ENCODE measurements at regions not wholly inside any gene's neighbourhood (a gene's known extent, or its start where the extent isn't known, plus 50 kb on each side); places are given as distances from the start of the nearest gene placed in this dataset.
"Not testable (repeated sequence)": the region's sequence is repeated elsewhere in the genome, so short reads cannot be mapped to it uniquely, and the experiment has no call there.

DNA sequence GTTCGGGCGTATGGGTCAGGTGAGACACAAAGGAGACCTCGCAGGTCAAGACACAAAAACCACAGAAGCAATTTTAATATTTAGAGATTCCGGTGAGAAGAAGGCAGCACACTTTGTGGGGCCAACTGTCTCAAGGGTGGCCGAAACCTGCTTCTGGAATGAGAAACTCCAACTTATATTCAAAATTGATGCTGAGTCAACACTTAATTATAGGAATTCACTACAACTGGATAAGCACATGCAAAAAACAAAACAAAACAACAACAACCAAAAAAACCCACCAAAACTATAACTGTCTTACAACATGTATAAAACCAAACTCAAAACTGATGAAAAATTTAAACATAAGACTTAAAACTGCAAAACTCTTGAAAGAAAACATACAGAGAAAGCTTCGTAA is 593.3 kb downstream of the POM121L12 start (continued):
- no peak for TF ChIP-seq ZBTB11 (CRISPR knock-in tag; IDR thresholded peaks at IDR 0.05)
- no peak for TF ChIP-seq HCFC1 (IDR thresholded peaks at IDR 0.05; ENCODE audit: low read length)
- TF ChIP-seq, protein P1, sequence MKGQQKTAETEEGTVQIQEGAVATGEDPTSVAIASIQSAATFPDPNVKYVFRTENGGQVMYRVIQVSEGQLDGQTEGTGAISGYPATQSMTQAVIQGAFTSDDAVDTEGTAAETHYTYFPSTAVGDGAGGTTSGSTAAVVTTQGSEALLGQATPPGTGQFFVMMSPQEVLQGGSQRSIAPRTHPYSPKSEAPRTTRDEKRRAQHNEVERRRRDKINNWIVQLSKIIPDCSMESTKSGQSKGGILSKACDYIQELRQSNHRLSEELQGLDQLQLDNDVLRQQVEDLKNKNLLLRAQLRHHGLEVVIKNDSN (IDR thresholded peaks at IDR 0.05; ENCODE audit: borderline replicate concordance, extremely low read length, insufficient read depth, low read depth, low read length) = no peak
- TF ChIP-seq SUPT20H (IDR thresholded peaks at IDR 0.05; ENCODE audit: borderline replicate concordance, control insufficient read depth, low read depth, low read length) = no peak
- TF ChIP-seq PML (IDR thresholded peaks at IDR 0.05; ENCODE audit: low read length) = no peak
- TF ChIP-seq CREB1 (IDR thresholded peaks at IDR 0.05; ENCODE audit: low read depth) = no peak
- no peak for TF ChIP-seq BHLHE40 (IDR thresholded peaks at IDR 0.05; ENCODE audit: borderline replicate concordance in 1 of 2, low read depth in 2 of 2, low read length in 1 of 2)
- TF ChIP-seq BCLAF1 (IDR thresholded peaks at IDR 0.05) = no peak

GRCh38 chr7:53635251-53635650 is 599.8 kb downstream of the POM121L12 start:
- CTCF ChIA-PET; ATAC-seq; SMC1A ChIA-PET (ENCODE audit: uncharacterized antibody, unreplicated experiment); BruUV-seq (replicated peaks); H3K27ac ChIP-seq (ENCODE audit: control insufficient read depth, insufficient read depth); H3K4me1 ChIP-seq (ENCODE audit: control insufficient read depth, insufficient read depth, low read length); H3K9ac ChIP-seq (ENCODE audit: control insufficient read depth, insufficient read depth, low read length); H3K4me3 ChIP-seq; in situ Hi-C loops (cut with MboI); H3K4me2 ChIP-seq (ENCODE audit: control insufficient read depth, insufficient read depth); POLR2A ChIA-PET; RAD21 ChIA-PET (ENCODE audit: unreplicated experiment); H2AFZ ChIP-seq (ENCODE audit: control insufficient read depth, low read depth, low read length); H3K79me2 ChIP-seq (ENCODE audit: control insufficient read depth, insufficient read depth, low read length); H3K36me3 ChIP-seq (ENCODE audit: control insufficient read depth in 2 of 2, insufficient read depth in 2 of 2, low read length in 1 of 2); intact Hi-C loops (cut with micrococcal nuclease; ENCODE audit: unreplicated experiment); FAIRE-seq; H3K27me3 ChIP-seq (replicated peaks in 1 of 2; ENCODE audit: control insufficient read depth in 2 of 2, insufficient read depth in 2 of 2, low read length in 1 of 2); H4K20me1 ChIP-seq (ENCODE audit: control insufficient read depth, insufficient read depth); DNase-seq (ENCODE audit: low read depth, low spot score); H3K9me3 ChIP-seq (replicated peaks; ENCODE audit: control insufficient read depth, insufficient read depth, low read length): not testable (repeated sequence)
- WGBS (ENCODE audit: insufficient coverage, insufficient replicate concordance, low lambda C conversion rate, missing lambda C conversion rate) = 26% methylated on average over 2 of the region's 5 CpGs

Data from GM12878 (cell line).